Stomach smooth muscle (tissue), 2 donors: ENCODE measurements at regions not wholly inside any gene's neighbourhood (a gene's known extent, or its start where the extent isn't known, plus 50 kb on each side); places are given as distances from the start of the nearest gene placed in this dataset.

Experiments
- H3K27ac ChIP-seq: one replicate; pipeline ENCODE4 v1.7.0; 2013; ENCODE audit warnings: mild to moderate bottlenecking, low read length, inconsistent platforms
- H3K27me3 ChIP-seq, 2 donors: one replicate each; pipeline ENCODE4 v1.7.0; 2013; ENCODE audit warnings: low read length in 2 of 2; ENCODE audit not compliant: insufficient read depth in 2 of 2, control insufficient read depth in 1 of 2
- H3K36me3 ChIP-seq, 2 donors: one replicate each; pipeline ENCODE4 v1.7.0; 2013; ENCODE audit warnings: low read length in 2 of 2; ENCODE audit not compliant: control insufficient read depth in 2 of 2, insufficient read depth in 2 of 2
- H3K4me1 ChIP-seq: one replicate; pipeline ENCODE4 v1.7.0; 2013; ENCODE audit warnings: low read length; ENCODE audit not compliant: control insufficient read depth, insufficient read depth
- H3K4me3 ChIP-seq, 2 donors: one replicate each; pipeline ENCODE4 v1.7.0; 2013; ENCODE audit warnings: low read length in 2 of 2
- H3K9ac ChIP-seq, 2 donors: one replicate each; pipeline ENCODE4 v1.7.0; 2013; ENCODE audit warnings: low read length in 2 of 2, mild to moderate bottlenecking in 1 of 2
- H3K9me3 ChIP-seq, 2 donors: one replicate each; pipeline ENCODE4 v1.7.0; 2013; ENCODE audit warnings: low read length in 2 of 2; ENCODE audit not compliant: control insufficient read depth in 2 of 2
- donor health status: healthy.
- donor health status: Pancreatic carcinoma.

DNA sequence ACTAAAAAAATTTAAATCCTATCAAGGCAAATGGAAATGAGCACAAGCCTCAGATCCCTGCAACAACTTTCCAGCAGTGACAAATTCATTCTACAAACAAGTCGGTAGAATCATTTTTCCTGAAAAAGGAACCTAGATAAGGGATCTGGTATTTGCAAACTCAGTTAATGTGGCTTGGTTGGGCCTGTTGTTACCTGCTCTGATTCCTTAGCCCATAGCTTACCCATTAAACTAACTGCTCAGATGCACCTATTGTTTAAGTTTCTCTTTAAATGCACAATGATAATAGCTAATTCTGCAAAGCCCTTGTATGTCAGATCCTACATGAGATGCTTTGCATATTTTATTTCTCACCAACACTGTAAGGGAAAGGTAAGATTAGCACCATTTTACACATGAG lies 377.4 kb upstream of the RGMA start:
- H3K9me3 ChIP-seq: no peaks in the 10 kb centered on the region
- no peaks in the 10 kb centered on the region for H3K4me1 ChIP-seq
- H3K36me3 ChIP-seq: no peaks in the 10 kb centered on the region
- no peak overlapping the region for H3K9ac ChIP-seq
- no peaks in the 10 kb centered on the region for H3K27me3 ChIP-seq
- no peak overlapping the region for H3K27ac ChIP-seq
- H3K4me3 ChIP-seq: no peak overlapping the region

DNA sequence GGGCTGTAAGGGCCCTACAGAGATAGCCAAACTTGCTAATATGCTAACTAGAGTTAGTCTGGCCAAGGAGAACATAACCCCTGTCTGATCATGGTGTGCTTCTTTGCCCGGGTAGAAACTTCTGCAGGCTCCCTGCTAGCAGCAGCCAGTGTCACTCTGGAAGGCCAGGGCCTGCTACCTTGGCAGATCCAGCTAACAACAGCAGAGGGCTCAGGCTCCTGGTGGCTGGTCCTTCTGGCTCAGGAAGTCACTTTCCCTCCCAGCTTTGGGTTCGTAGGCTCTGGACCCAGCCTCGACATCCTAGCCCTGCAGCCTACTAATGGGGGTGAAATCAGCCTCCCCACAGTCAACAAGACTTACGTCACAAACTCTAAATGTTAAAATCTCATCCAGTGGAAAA lies 373.7 kb upstream of the RGMA start:
- no peak overlapping the region for H3K9ac ChIP-seq
- no peaks in the 10 kb centered on the region for H3K36me3 ChIP-seq
- H3K9me3 ChIP-seq: no peaks in the 10 kb centered on the region
- H3K27ac ChIP-seq: no peak overlapping the region
- no peaks in the 10 kb centered on the region for H3K4me1 ChIP-seq
- no peaks in the 10 kb centered on the region for H3K27me3 ChIP-seq
- no peak overlapping the region for H3K4me3 ChIP-seq

DNA sequence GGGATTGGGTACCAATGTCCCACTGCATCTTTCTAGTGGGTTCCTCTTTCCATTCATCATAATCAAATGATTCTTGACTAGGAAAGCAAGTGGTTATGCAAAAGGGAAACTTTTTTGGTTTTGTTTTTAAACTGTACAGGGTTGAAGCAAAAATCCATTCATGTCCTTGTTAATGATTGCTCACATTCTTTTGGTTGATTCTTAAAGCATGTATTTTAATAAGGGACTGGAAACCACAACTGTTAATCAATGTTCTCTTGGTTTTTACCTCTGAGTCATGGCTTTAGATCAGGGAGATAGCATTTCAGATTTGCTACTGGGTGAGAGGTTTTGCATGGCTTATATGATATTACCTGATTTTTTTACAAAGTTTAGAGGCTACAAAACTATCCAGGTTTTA lies 371.7 kb upstream of the RGMA start:
- H3K27me3 ChIP-seq: peaks cover 0 to under 1% of the 10 kb centered on the region in 2 donors
- no peaks in the 10 kb centered on the region for H3K36me3 ChIP-seq
- no peak overlapping the region for H3K4me3 ChIP-seq
- H3K4me1 ChIP-seq: no peaks in the 10 kb centered on the region
- no peak overlapping the region for H3K27ac ChIP-seq
- no peaks in the 10 kb centered on the region for H3K9me3 ChIP-seq
- no peak overlapping the region for H3K9ac ChIP-seq

DNA sequence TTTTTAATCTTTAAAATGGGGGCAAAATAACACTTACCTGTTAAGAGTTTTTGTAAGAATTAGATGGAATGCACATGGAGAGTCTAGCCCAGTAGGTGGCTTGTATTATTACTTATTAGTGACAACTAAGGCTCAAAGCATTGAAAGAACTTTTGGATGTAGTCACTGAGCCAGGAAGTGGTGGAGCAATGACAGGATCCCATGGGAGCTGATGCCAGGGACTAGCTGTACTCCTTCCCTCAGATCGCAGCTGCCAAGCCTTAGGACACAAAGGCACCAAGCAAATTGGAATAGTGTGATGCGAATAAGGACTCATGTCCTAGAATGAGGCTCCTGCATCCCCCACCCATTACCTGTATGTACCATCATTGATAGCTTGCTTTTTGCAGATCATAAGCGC lies 370.4 kb upstream of the RGMA start:
- peaks cover 0 to 2% of the 10 kb centered on the region in 2 donors for H3K27me3 ChIP-seq
- H3K36me3 ChIP-seq: no peaks in the 10 kb centered on the region
- no peak overlapping the region for H3K27ac ChIP-seq
- no peak overlapping the region for H3K4me3 ChIP-seq
- H3K4me1 ChIP-seq: no peaks in the 10 kb centered on the region
- H3K9ac ChIP-seq: no peak overlapping the region
- H3K9me3 ChIP-seq: no peaks in the 10 kb centered on the region

DNA sequence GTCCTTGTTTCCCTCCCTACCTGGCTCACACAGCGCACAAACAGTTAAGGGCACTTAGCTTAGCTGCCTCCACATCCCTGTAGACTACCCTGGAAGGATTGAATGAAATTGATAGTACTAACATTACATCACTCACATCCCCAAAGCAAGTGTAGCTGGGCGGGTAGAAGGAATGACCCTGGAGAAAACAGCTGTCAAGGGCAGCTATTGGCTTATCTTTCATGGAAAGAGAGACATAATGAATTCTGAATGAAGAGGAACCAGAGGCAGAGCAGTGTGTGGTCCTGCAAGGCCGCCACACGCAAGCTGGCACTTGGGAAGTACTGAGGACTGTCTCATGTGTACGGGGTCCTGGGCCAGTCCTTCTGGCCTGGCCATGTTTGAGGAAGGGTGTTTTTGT lies 369.6 kb upstream of the RGMA start:
- no peaks in the 10 kb centered on the region for H3K36me3 ChIP-seq
- H3K4me1 ChIP-seq: no peaks in the 10 kb centered on the region
- H3K4me3 ChIP-seq: no peak overlapping the region
- peaks cover 0 to 2% of the 10 kb centered on the region in 2 donors for H3K27me3 ChIP-seq
- no peak overlapping the region for H3K9ac ChIP-seq
- no peaks in the 10 kb centered on the region for H3K9me3 ChIP-seq
- no peak overlapping the region for H3K27ac ChIP-seq

DNA sequence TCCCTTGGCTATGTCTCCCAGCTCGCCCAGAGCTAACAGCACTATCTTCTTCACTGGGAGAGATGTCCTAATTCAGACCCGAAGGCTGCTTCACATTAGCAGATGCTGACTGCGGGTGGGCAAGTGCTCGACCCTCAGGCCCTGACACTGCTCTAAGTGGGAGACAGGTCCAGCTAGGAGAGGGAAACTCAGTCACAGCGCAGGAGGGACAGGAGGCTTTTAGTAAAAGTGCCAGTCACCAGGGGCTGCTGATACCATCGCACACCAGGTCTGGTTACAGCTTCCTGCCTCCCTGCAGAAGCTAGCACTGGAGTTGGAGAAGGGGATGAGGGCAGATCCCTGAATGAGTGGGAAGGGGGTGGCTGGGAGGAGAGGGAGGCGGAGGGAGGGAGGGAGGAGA lies 365.8 kb upstream of the RGMA start:
- Histone ChIP-seq H3K36me3 (no peaks in the 10 kb centered on the region), H3K4me3 (no peak overlapping the region), H3K4me1 (no peaks in the 10 kb centered on the region), H3K9ac (no peak overlapping the region), H3K9me3 (no peaks in the 10 kb centered on the region), H3K27ac (no peak overlapping the region), H3K27me3 (peaks cover 0 to 2% of the 10 kb centered on the region in 2 donors)

DNA sequence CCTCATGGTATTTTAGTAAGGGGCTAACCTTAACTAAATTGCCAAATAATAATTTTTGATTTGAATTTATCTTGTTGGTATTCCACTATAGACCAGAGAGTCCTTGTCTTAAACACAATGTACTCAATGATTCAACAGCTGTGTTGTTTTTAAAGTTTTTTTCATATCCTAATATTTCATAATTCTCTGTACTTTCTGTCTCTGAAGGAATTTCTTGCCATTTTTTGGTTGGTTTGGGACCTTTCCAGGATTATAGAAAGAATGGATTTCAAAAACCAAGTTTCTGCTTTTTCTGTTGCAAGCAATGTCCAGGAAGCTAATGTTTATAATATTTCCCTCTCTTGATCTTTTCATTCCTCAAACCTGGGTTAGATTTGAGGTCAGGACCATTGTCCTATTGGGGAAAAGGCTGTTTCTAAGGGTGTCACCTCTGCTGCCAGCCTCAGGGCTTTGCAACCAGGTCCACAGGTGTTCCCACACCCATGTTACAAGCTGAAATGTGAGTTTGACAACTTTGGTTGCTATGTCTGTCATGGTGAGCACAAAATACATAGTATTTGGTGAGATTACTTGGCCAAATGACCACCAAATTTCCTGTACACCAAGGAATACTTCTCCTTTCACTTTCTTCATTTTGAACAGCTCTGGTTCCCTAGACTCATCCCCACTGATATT lies 363.7 kb upstream of the RGMA start:
- no peak overlapping the region for H3K27ac ChIP-seq

DNA sequence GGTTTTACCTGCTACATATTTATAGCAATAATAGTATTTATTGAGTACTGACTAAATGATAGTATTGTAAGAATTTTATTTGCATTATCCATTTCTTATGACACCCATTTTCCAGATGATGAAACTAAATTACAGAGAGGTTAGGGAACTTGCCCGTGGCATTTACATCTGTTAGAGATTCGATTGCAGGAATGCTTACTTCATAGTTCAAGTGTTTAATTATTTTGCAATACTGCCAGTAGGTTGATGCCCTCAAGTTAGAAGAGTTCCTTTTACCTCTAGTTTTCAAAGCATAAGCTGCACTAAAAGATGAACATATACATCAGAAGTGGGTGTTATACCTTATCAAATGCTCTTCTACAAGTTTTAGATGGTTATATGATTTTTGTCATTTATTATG lies 362.8 kb upstream of the RGMA start:
- Histone ChIP-seq H3K9ac (no peak overlapping the region), H3K36me3 (no peaks in the 10 kb centered on the region), H3K27ac (no peak overlapping the region), H3K27me3 (peaks cover 0 to 2% of the 10 kb centered on the region in 2 donors), H3K4me1 (no peaks in the 10 kb centered on the region), H3K4me3 (no peak overlapping the region), H3K9me3 (peaks cover 0 to 4% of the 10 kb centered on the region in 2 donors)

More for the DNA sequence above, 363.7 kb upstream of the RGMA start:
- peaks cover 0 to 2% of the 10 kb centered on the region in 2 donors for H3K27me3 ChIP-seq
- no peaks in the 10 kb centered on the region for H3K36me3 ChIP-seq
- H3K9me3 ChIP-seq: peaks cover 0 to 2% of the 10 kb centered on the region in 2 donors
- no peak overlapping the region for H3K4me3 ChIP-seq
- no peaks in the 10 kb centered on the region for H3K4me1 ChIP-seq
- no peak overlapping the region for H3K9ac ChIP-seq

DNA sequence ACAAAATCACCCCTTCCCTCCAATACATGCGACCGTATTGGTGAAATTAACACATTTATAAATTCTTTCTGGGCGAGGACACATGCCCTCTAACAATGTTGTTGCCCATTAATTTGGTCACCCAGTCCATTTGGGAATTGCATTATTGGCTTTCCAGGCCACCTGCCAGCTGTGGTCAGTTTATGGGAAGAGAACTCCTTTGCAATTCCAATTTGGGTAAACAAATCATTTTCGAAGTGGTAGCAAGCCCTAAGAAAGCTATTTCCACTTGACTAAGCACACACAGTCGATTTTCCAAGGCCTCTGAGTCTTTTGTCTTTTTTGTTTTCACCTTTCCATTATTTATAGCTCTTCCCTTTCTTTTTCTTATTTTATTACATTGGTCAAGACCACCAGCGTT lies 362.3 kb upstream of the RGMA start:
- Histone ChIP-seq H3K36me3 (no peaks in the 10 kb centered on the region), H3K27ac (no peak overlapping the region), H3K4me3 (no peak overlapping the region)

DNA sequence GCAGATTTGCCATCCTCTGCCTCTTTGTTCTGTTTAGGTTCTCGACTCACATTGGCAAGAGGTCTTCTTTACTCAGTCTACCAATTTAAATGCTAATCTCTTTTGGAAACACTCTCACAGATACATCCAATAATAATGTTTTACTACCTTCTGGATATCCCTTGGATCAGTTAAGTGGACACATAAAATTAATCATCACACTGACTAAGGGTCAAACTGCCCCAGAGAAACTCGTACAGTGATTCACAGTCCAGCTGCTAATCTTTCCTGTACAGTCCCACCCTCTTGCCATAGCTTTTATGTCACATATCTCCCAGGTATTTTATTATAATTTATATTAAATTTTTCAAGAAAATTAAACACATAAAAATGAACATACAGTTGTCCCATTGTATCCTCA lies 360.8 kb upstream of the RGMA start:
- Histone ChIP-seq H3K4me3 (no peak overlapping the region), H3K9me3 (peaks cover 0 to 4% of the 10 kb centered on the region in 2 donors), H3K9ac (no peak overlapping the region), H3K27me3 (no peaks in the 10 kb centered on the region), H3K36me3 (no peaks in the 10 kb centered on the region), H3K27ac (no peak overlapping the region), H3K4me1 (no peaks in the 10 kb centered on the region)

More for the DNA sequence above, 362.3 kb upstream of the RGMA start:
- Histone ChIP-seq H3K4me1 (no peaks in the 10 kb centered on the region), H3K27me3 (peaks cover 0 to 2% of the 10 kb centered on the region in 2 donors), H3K9ac (no peak overlapping the region), H3K9me3 (peaks cover 0 to 4% of the 10 kb centered on the region in 2 donors)

DNA sequence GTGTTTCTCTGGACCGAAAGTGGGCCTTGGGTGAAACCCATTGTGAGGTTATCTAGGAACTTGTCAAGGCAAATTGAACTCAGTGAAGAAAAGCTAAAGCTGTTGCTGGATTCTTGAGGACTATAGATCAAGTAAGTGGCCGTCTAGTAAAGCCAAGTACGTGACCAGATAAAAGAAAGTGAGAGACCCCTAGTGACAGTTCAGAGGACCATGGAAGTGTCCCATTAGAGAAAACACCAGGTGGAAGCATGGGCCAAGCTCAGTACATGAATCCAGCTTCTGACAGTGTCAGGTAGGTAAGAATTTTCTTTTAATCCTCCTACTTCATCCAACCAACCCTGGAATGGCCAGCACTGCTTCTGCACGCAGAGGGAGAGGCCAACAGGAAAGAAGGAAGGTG lies 349.3 kb upstream of the RGMA start:
- Histone ChIP-seq H3K4me1 (no peaks in the 10 kb centered on the region), H3K27me3 (no peaks in the 10 kb centered on the region), H3K36me3 (no peaks in the 10 kb centered on the region), H3K4me3 (no peak overlapping the region), H3K9me3 (no peaks in the 10 kb centered on the region), H3K9ac (no peak overlapping the region), H3K27ac (no peak overlapping the region)
